Hepatocyte (in vitro differentiated cells): ENCODE measurements at regions not wholly inside any gene's neighbourhood (a gene's known extent, or its start where the extent isn't known, plus 50 kb on each side); places are given as distances from the start of the nearest gene placed in this dataset.

Experiments used
- DNase-seq: peaks from one replicate; pipeline ENCODE4 v3.0.0-alpha.2; 2016; ENCODE audit warnings: low spot score
- H2AFZ ChIP-seq: fragments of 200-600 bp; sonication (generic); 2 replicates; pipeline ENCODE4 v1.6.0; 2016; ENCODE audit warnings: antibody characterized with exemption, mild to moderate bottlenecking
- H3K27ac ChIP-seq: fragments of 200-600 bp; sonication (generic); 2 replicates; pipeline ENCODE4 v1.5.1; 2016; ENCODE audit warnings: mild to moderate bottlenecking
- H3K27me3 ChIP-seq: fragments of 200-600 bp; sonication (generic); 2 replicates; pipeline ENCODE4 v1.6.1; 2016
- H3K36me3 ChIP-seq: fragments of 200-600 bp; sonication (generic); replicated peaks from 2 replicates; pipeline ENCODE4 v1.5.1; 2016; ENCODE audit warnings: low read depth; ENCODE audit not compliant: insufficient read depth
- H3K4me1 ChIP-seq: fragments of 200-600 bp; sonication (generic); 2 replicates; pipeline ENCODE4 v1.5.1; 2016; ENCODE audit warnings: mild to moderate bottlenecking, moderate library complexity; ENCODE audit not compliant: insufficient read depth
- H3K4me2 ChIP-seq: fragments of 200-600 bp; sonication (generic); 2 replicates; pipeline ENCODE4 v1.6.0; 2016
- H3K4me3 ChIP-seq: fragments of 200-600 bp; sonication (generic); 2 replicates; pipeline ENCODE4 v1.5.1; 2016; ENCODE audit warnings: mild to moderate bottlenecking
- H3K79me2 ChIP-seq: fragments of 200-600 bp; sonication (generic); 2 replicates; pipeline ENCODE4 v1.6.0; 2017; ENCODE audit warnings: mild to moderate bottlenecking
- H3K9me2 ChIP-seq: fragments of 200-600 bp; sonication (generic); replicated peaks from 2 replicates; pipeline ENCODE4 v1.6.0; 2017; ENCODE audit warnings: mild to moderate bottlenecking; ENCODE audit not compliant: insufficient read depth
- H3K9me3 ChIP-seq: fragments of 200-600 bp; sonication (generic); 2 replicates; pipeline ENCODE4 v1.5.1; 2016; ENCODE audit warnings: low read depth, mild to moderate bottlenecking
- H4K20me1 ChIP-seq: fragments of 200-600 bp; sonication (generic); 2 replicates; pipeline ENCODE4 v1.6.0; 2016; ENCODE audit warnings: mild to moderate bottlenecking; ENCODE audit not compliant: insufficient read depth, poor library complexity, severe bottlenecking
- CTCF ChIP-seq: fragments of 200-600 bp; sonication (generic); IDR thresholded peaks from 2 replicates; pipeline ENCODE4 v1.5.1; 2016; ENCODE audit warnings: antibody characterized with exemption, mild to moderate bottlenecking; ENCODE audit not compliant: poor library complexity
- EZH2 ChIP-seq: fragments of 200-600 bp; sonication (generic); IDR thresholded peaks from 2 replicates; pipeline ENCODE4 v1.6.1; 2016; ENCODE audit warnings: antibody characterized with exemption, mild to moderate bottlenecking, borderline replicate concordance
- EZH2phosphoT487 ChIP-seq: fragments of 200-600 bp; sonication (generic); IDR thresholded peaks from one replicate; pipeline ENCODE4 v1.6.1; 2018; ENCODE audit warnings: antibody characterized with exemption, mild to moderate bottlenecking, low read depth, moderate library complexity; ENCODE audit not compliant: unreplicated experiment, severe bottlenecking
- WGBS: methylation state at CpG from one replicate; pipeline ENCODE4 v1.1.6; 2016; ENCODE audit warnings: low lambda C conversion rate; ENCODE audit errors: missing lambda C conversion rate; 5-methylcytosine and 5-hydroxymethylcytosine counted together

DNA sequence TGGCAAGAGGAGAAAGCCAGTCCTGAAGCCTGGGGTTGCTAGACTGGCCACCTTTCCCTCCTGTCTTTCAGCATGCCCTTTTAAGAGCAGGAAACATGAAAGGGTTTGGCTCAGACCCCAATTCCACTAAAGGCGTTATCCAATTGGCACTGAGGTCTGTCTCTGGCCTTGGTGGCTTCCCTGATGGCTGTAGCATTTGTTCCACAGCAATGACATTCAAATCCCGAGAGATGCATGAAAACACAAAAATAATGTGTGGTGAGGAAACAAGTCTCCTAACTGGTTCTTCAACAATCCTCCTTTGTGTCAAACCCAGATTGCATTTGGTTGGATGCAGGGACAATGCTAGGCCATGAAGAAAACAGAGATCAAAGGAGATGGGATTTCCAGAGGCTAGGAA is 56.5 kb upstream of the ADTRP start:
- H3K9me3 ChIP-seq: no peaks in the 10 kb centered on the region

GRCh38 chr6:11833626-11834592 is 55.3 kb upstream of the ADTRP start:
- 68% methylated on average over 11 of the region's 11 CpGs for WGBS
- no peak for DNase-seq
- Histone ChIP-seq H4K20me1 (no peaks in the 10 kb centered on the region), H3K9me3 (no peaks in the 10 kb centered on the region), H3K4me2 (no peak overlapping the region), H3K79me2 (no peaks in the 10 kb centered on the region), H3K27me3 (no peaks in the 10 kb centered on the region), H3K27ac (no peak overlapping the region), H3K4me3 (no peak overlapping the region), H2AFZ (no peak overlapping the region), H3K9me2 (no peaks in the 10 kb centered on the region), H3K36me3 (no peaks in the 10 kb centered on the region), H3K4me1 (no peaks in the 10 kb centered on the region)
- no peak for TF ChIP-seq CTCF
- no peak for TF ChIP-seq EZH2phosphoT487
- TF ChIP-seq EZH2: no peak

More for the DNA sequence above, 56.5 kb upstream of the ADTRP start:
- Histone ChIP-seq H3K27ac (no peak overlapping the region), H2AFZ (no peak overlapping the region), H3K79me2 (no peaks in the 10 kb centered on the region), H3K4me2 (no peak overlapping the region), H3K9me2 (no peaks in the 10 kb centered on the region), H3K4me3 (no peak overlapping the region), H4K20me1 (no peaks in the 10 kb centered on the region), H3K4me1 (no peaks in the 10 kb centered on the region), H3K36me3 (no peaks in the 10 kb centered on the region), H3K27me3 (no peaks in the 10 kb centered on the region)
- WGBS: 64% methylated on average over 2 of the region's 2 CpGs
- TF ChIP-seq EZH2 (no peak), EZH2phosphoT487 (no peak), CTCF (no peak)
- DNase-seq: no peak

DNA sequence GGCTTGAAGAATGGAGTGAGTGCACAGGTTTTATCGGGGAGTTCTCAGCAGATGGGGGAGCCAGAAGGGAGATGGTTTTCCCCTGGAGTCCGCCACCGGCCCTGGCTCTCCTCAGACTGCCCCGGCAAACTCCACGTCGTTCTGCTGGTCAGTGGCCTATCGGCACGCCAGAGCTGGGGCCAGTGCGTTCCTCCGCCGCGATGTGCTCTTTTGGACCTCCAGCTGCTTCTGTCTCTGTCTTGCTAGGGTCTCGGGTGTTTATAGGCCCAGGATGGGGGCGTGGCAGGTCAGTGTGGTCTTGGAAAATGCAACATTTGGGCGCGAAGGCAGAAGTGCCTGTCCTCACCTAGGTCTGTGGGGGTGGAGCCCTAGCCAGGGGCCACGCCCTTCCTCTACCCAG is 53.0 kb upstream of the ADTRP start:
- DNase-seq: no peak
- H3K9me2 ChIP-seq: no peaks in the 10 kb centered on the region
- WGBS: 96% methylated on average over 17 of the region's 17 CpGs
- no peak overlapping the region for H3K4me2 ChIP-seq
- TF ChIP-seq EZH2phosphoT487: no peak
- no peak for TF ChIP-seq CTCF
- H3K4me3 ChIP-seq: no peak overlapping the region
- H3K27ac ChIP-seq: no peak overlapping the region
- no peaks in the 10 kb centered on the region for H3K4me1 ChIP-seq
- H3K9me3 ChIP-seq: no peaks in the 10 kb centered on the region
- H3K36me3 ChIP-seq: no peaks in the 10 kb centered on the region
- no peaks in the 10 kb centered on the region for H3K79me2 ChIP-seq
- H2AFZ ChIP-seq: no peak overlapping the region
- H3K27me3 ChIP-seq: no peaks in the 10 kb centered on the region
- no peaks in the 10 kb centered on the region for H4K20me1 ChIP-seq
